Hematopoietic multipotent progenitor cell treated with erythropoietin and hydrocortisone succinate and interleukin-3 and kit ligand, for 8 days (in vitro differentiated cells): ENCODE measurements at regions not wholly inside any gene's neighbourhood (a gene's known extent, or its start where the extent isn't known, plus 50 kb on each side); places are given as distances from the start of the nearest gene placed in this dataset.

Experiments
- DNase-seq: peaks from one replicate; pipeline ENCODE4 v3.0.0-alpha.2; 2015

DNA sequence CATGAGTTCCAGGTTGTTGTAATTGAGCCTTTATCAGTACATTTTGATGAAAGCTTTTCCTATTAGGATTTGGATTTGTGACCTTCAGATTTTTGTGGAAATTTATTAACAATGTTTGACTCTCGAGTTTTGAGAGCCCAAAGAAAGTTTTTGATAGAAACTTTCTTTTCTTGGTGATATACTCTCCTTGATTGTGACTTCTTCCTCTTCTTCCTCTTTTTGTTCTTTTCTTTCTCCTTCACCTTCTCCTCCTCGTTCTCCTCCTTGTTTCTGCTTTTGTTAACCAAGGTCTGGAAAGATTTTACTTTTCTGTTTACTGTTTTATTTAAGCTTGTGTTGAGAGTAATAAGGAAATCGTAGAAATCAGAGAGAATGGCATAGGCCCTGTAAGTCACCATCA lies 182.4 kb downstream of the TRIM27 start:
- no peak for DNase-seq

GRCh38 chr6:28742668-28743270 lies 181.0 kb downstream of the TRIM27 start:
- peak; percentile 80 for DNase-seq

- no peak for DNase-seq
Measured at GRCh38 chr6:28743271-28743789, 180.5 kb downstream of the TRIM27 start.

DNA sequence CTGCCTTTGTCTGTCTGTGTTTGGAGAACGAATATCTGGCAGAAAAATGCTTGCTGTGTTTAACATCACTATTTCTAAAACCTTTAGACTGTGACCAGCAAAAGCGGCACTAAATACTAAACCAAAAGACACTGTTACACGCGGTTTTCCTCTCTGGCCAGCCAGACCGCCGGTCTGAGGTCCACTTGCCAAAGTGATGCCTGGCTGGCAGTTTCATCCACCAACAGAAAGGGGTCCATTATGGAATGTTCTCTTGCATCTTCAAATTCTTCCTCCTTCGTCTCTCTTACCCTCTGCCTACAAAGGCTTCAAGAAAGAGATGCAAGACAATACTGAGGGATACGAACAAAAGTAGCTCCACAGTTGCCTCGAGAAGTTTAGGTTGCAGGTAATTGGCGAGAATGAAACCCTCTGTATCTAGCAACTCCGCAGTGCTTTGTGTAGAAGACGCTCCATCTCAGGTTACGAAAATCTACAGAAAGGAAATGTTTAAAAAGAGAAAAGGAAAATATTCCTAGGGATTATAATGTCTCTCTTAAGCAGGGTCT lies 176.6 kb downstream of the TRIM27 start:
- DNase-seq = no peak

GRCh38 chr6:28747631-28748157 lies 176.1 kb downstream of the TRIM27 start:
- DNase-seq = peak; percentile 47

DNA sequence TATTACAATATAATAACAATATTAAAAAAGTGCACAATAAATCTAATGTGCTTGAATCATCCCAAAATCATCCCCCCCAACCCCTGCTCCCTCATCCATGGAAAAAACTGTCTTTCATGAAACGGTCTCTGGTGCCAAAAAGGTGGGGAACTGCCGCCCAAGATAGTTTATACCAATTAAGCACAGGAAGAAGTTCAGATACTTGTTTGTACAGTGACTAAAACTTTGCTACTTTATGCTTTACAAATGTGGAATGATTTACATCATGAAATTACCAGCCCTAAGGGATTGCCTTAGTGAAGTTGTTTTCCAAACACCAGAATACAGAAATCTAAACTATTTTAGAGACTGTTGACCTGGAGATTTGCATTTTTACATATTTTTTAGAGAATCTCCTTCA lies 175.6 kb downstream of the TRIM27 start:
- no peak for DNase-seq

- no peak for DNase-seq
Measured at GRCh38 chr6:28750926-28751458, 172.8 kb downstream of the TRIM27 start.

DNA sequence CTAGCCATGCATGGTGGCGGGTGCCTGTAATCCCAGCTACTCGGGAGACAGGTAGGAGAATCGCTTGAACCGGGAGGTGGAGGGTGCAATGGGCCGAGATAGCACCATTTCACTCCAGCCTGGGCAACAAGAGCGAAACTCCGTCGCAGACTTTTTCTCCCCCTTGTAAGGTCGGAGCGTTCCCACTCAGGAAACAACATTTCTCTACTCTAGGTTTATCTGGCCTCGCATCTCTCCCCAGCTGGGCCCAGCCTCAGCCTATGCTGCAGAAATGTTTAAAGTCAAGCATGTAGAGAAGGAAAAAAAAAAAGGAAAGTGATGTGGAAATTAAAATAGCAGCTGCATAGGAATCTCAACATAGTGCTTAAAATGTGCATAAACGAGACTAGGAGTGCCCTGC lies 172.3 kb downstream of the TRIM27 start:
- no peak for DNase-seq

- DNase-seq = no peak
Measured at GRCh38 chr6:28751963-28752350, 171.8 kb downstream of the TRIM27 start.

- no peak for DNase-seq
Measured at GRCh38 chr6:28757429-28758045, 166.2 kb downstream of the TRIM27 start.

DNA sequence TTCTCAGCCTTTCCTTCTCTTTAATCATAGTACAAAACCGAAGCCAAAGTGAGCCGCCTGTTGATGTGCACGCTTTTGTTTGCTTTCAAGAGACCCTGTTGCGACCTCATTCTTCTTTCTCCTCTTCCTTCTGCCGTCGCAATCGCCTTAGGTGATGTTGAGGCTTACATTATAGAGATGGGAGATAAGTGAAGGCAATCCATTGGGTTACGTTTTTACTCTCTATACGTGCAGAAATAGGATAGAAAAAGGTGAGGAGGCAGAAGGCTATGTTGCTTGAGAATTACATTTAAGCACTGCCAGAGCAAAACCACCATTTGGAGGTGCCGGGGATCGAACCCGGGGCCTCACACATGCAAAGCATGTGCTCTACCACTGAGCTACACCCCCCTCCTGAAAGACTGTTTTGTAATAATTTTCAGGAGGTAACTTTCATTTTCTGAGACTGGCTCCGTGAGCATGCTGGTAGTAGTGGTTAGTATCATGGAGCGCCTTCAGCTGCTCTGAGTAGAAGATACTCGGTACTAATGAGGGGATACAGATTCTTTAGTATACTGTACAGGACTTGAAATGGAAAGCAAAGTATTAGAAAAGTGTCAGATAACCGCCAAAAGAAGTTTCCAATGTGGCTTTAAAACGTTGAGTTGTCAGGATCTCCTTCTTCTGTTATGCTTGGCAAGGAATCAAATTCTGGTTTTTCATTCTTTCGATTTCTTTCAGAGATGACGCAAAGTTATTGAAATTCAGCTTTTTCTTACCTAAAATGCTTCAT lies 165.6 kb downstream of the TRIM27 start:
- DNase-seq = no peak

DNA sequence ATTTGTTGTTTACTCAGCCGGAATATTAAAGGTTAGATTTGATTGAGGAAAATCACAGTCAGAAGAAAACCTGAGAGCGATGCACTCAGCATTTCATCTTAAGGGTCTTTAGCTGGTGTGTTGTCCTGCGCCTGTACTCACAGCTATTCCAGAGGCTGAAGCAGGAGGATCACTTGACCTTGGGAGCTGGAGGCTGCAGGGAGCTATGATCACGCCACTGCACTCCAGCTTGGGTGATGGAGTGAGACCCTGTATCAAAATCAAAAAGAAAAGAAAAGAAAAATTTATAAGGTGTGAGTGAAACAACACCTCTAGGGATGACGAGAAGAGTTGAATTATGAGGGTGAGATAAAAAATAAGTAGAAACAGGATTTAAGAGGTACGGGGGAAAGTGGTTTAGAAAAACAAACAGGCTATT lies 165.0 kb downstream of the TRIM27 start:
- no peak for DNase-seq

- DNase-seq = no peak
Measured at GRCh38 chr6:28764014-28764723, 159.6 kb downstream of the TRIM27 start.

- DNase-seq = no peak
Measured at GRCh38 chr6:28764761-28765282, 159.0 kb downstream of the TRIM27 start.

DNA sequence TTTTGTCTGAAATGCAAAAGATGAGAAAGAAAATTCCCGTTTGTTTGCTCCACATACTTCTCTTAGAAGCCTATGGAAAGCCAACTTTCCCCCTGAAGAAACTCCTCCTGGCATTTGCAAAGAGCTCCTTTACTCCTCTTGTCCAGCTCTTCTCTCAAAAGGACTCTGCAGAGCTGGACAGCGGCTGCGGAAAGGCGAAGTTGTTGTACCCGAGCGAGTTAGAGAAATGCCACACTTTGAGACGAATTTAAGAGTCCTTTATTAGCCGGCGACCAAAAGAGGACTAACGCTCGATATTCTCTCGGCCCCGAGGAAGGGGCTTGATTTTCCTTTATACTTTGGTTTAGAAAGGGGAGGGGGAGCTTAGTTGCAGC lies 157.8 kb downstream of the TRIM27 start:
- no peak for DNase-seq

GRCh38 chr6:28766426-28766825 lies 157.4 kb downstream of the TRIM27 start:
- DNase-seq = no peak

- no peak for DNase-seq
Measured at GRCh38 chr6:28767133-28767532, 156.7 kb downstream of the TRIM27 start.

DNA sequence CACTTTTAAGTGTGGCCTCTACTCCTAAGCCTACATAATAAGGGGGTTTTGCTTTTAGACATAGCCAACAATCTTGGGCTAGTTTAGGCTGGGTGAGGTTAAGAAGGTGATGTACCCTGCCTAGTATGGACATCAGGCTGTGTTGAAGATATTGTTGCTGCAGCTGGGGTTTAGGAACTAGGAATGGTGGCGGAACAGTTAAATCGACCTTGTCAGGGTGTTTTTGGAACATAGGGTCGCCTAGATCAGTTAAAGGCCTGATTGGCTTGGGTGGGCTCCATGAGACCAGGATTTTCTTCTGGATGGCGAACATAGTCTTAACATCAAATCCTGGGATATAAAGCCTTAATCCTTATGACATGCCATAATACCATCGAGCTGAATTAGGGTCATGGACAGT lies 156.1 kb downstream of the TRIM27 start:
- DNase-seq = no peak

DNA sequence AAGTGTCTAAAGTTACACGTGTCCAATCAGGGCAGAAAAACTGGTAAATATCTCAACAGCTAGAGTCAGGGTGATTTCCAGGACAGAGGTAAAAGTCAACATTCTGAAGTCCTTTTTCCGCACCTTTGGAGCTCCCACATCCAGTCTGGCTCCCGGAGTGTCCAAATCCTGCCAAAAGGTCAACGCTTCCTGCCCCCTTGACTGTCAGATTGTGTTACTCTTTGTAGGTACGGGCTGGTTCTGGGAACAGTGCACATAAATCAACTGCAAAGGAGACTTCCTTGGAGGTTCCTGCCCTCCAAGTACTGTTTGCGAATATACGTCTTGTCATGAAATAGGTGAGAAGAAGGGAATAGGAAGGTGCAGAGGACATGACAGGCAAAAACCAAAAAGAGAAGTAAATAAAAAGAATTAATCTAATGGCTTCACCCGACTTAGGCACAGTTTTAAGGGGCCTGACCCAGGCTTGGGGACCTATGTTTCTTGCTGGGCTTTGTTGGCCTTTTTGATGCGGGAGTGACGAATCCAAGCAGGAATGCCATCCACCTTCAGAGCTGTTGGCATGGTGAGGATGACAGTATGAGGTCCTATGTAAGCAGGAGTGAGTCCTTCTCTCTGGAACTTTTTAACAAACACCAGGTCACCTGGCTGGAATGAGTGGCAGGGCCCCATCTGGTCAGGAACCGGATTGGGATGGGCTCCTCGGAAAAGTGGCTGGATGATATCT lies 155.4 kb downstream of the TRIM27 start:
- no peak for DNase-seq

DNA sequence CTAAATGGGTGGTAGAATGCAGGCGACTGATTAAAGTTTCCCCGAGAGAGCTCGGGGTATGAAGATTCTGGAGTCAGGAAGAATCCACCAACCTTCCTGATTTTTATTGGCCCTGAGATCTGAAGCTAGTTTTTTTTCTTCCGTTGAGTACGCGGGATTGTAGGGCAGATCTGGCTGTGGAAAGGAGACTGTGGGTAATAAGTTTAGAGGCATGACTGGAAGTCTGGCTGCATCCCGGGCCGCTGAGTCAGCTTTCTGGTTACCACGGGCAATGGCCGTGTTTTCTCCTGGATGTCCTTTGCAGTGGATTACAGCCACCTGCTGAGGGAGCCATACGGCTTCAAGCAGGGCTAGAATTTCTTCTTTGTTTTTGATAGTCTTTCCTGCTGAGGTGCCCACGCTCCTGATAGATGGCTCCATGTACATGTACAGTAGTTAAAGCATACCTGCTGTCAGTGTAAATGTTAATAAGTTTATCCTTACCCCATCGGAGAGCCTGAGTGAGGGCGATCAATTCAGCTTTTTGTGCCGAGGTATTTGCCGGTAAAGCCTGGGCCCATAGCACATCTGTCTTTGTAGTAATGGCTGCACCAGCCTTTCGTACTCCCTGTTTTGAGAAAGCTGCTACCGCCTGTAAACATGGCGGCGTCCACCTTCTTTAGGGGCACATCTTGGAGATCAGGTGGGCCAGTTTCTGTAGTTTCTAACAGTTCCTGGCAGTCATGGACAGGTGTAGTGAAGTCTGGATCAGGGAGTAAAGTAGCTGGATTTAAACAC lies 154.0 kb downstream of the TRIM27 start:
- DNase-seq = no peak

DNA sequence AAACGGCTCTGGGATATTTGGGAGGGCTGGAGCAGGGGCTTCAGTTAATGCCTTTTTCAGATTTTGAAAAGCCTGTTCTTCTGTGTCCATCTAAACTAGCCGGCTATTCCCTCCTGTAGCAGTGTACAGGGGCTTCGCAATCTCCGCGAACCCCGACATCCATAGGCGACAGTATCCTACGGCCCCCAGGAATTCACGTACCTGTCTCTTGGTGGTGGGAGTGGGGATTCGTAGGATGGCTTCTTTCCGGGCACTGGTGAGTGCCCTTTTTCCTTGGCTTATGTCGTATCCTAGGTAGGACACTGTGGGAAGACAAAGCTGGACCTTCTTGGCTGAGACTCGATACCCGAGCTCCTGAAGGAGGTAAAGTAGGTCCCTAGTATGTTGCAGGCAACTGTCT lies 153.1 kb downstream of the TRIM27 start:
- DNase-seq = no peak
